Heart right ventricle (tissue), 16 donors: ENCODE measurements at regions not wholly inside any gene's neighbourhood (a gene's known extent, or its start where the extent isn't known, plus 50 kb on each side); places are given as distances from the start of the nearest gene placed in this dataset.

ENCODE experiments used
- ATAC-seq, 8 donors: fragments of 200-7000 bp; cut with Tn5 transposase; one replicate each; pipeline ENCODE4 v1.9.1; 2020; ENCODE audit warnings: mild to moderate bottlenecking in 8 of 8, moderate library complexity in 8 of 8, moderate number of reproducible peaks in 1 of 8
- DNase-seq, 2 donors: peaks; one replicate each; pipeline ENCODE4 v3.0.0-alpha.2; 2020
- H3K27ac ChIP-seq, 10 donors: fragments of 200-600 bp; sonication (generic) in 2 of 10; one replicate each; pipeline versions ENCODE4 v1.5.0 to v1.8.0; 2020 to 2022; ENCODE audit warnings: mild to moderate bottlenecking in 3 of 10
- H3K27me3 ChIP-seq, 7 donors: fragments of 200-600 bp; one replicate each; pipeline ENCODE4 v1.8.0; 2021 to 2022; ENCODE audit warnings: mild to moderate bottlenecking in 2 of 7
- H3K36me3 ChIP-seq, 9 donors: fragments of 200-600 bp; sonication (generic) in 1 of 9; one replicate each; pipeline versions ENCODE4 v1.5.0 to v1.8.0; 2020 to 2022; ENCODE audit warnings: mild to moderate bottlenecking in 2 of 9
- H3K4me1 ChIP-seq, 9 donors: fragments of 200-600 bp; sonication (generic) in 1 of 9; one replicate each; pipeline versions ENCODE4 v1.5.0 to v1.8.0; 2020 to 2022; ENCODE audit warnings: mild to moderate bottlenecking in 4 of 9
- H3K4me3 ChIP-seq, 10 donors: fragments of 200-600 bp; sonication (generic) in 2 of 10; one replicate each; pipeline versions ENCODE4 v1.5.0 to v1.8.0; 2020 to 2022; ENCODE audit warnings: mild to moderate bottlenecking in 7 of 10, moderate library complexity in 2 of 10
- H3K9me3 ChIP-seq, 11 donors: fragments of 200-600 bp in 10 of 11; sonication (generic) in 2 of 11; one replicate each; pipeline versions ENCODE4 v1.5.0 to v1.8.0; 2013 to 2022; ENCODE audit warnings: mild to moderate bottlenecking in 2 of 11, control low read depth in 1 of 11, moderate library complexity in 1 of 11
- WGBS, 2 donors: extraction: QIAGEN DNeasy Blood & Tissue Kit; methylation state at CpG; one replicate each; pipeline ENCODE4 v1.1.7; 2013; ENCODE audit warnings: inconsistent platforms in 1 of 2; 5-methylcytosine and 5-hydroxymethylcytosine counted together
- intact Hi-C, 10 donors: fragments of 100-400 bp; cut with DNase I; formaldehyde crosslinking; loops; one replicate each; pipeline versions ENCODE4 v1.11.1 to v1.14.2; 2022
- TF ChIP-seq, protein P1 (sequence below), 9 donors: fragments of 200-600 bp; sonication (generic) in 2 of 9; IDR thresholded peaks; one replicate each; pipeline versions ENCODE4 v1.5.0 to v1.8.0; 2021 to 2022; ENCODE audit warnings: antibody characterized with exemption in 9 of 9, mild to moderate bottlenecking in 5 of 9, moderate library complexity in 1 of 9
- donor health status: Arrhythmogenic right ventricular cardiomyopathy.
- donor health status: ischemic (EF 13 %, LVEDD 7.1; RV severe dilation, severe dysfunction).
- donor health status: healthy with polysubstance abuse.
- donor health status: DM: no; HTN: yes; CAD: no.
- donor health status: DM: no; HTN: no; CAD: no.
- donor health status: ischemic (EF 25% LVEDD 6.9; RV normal size, moderate dysfunction).
- donor health status: ischemic (EF 25% LVEDD 5.7; RV mildly dilated, moderate dysfunction).
- donor health status: healthy.
- donor health status: DM: yes; HTN: yes; CAD: no.
- donor health status: Ischemic cardiomyopathy.
- donor health status: ischemic (EF 35%, LVEDD 5.7; RV mildly dilated, moderate dysfunction).
- donor health status: nonischemic (EF 11% LVEDD 7.7; RV severe dilation, severe dysfunction).
- donor health status: DM: yes; HTN: yes; CAD: no.
- donor health status: PGD.
- donor health status: ischemic (EF 29% LVEDD 5.4; RV normal size, mild dysfunction).
- donor health status: nonischemic (EF 23%, LVEDD 6.1; RV moderate dilation, normal function).

DNA sequence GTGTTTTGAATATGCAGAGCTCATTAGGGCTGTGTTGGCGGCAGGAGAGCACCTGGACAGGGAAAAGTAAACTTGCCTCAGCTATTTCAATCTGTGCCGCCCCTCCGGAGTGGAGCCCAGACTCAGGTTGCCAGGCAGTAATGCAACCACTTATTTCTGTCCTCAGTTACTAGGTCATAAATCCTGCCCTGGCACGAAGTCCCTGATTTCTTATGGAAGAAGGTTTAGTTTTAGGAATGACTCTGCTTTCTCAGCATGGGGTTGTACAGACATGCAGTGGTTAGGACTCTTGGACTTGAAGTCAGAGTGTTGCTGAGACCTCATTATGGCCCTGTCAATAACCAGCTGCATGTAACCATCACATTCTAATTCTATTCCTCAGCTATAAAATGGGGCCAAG is 98.3 kb upstream of the FGGY start:
- DNase-seq: no peak
- intact Hi-C loops: no loop called here
- 75 to 79% methylated on average over 4 of the region's 4 CpGs for WGBS, 2 donors
- H3K9me3 ChIP-seq: peaks cover 0 to 7% (median 0%) of the 10 kb centered on the region in 11 donors
- TF ChIP-seq, protein P1, sequence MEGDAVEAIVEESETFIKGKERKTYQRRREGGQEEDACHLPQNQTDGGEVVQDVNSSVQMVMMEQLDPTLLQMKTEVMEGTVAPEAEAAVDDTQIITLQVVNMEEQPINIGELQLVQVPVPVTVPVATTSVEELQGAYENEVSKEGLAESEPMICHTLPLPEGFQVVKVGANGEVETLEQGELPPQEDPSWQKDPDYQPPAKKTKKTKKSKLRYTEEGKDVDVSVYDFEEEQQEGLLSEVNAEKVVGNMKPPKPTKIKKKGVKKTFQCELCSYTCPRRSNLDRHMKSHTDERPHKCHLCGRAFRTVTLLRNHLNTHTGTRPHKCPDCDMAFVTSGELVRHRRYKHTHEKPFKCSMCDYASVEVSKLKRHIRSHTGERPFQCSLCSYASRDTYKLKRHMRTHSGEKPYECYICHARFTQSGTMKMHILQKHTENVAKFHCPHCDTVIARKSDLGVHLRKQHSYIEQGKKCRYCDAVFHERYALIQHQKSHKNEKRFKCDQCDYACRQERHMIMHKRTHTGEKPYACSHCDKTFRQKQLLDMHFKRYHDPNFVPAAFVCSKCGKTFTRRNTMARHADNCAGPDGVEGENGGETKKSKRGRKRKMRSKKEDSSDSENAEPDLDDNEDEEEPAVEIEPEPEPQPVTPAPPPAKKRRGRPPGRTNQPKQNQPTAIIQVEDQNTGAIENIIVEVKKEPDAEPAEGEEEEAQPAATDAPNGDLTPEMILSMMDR (IDR thresholded peaks at IDR 0.05): no peak
- no peak for ATAC-seq
- H3K36me3 ChIP-seq: no peaks in the 10 kb centered on the region
- no peak overlapping the region for H3K27ac ChIP-seq
- peaks cover 0 to 14% (median 5%) of the 10 kb centered on the region in 9 donors for H3K4me1 ChIP-seq
- H3K27me3 ChIP-seq: no peaks in the 10 kb centered on the region
- H3K4me3 ChIP-seq: no peak overlapping the region

DNA sequence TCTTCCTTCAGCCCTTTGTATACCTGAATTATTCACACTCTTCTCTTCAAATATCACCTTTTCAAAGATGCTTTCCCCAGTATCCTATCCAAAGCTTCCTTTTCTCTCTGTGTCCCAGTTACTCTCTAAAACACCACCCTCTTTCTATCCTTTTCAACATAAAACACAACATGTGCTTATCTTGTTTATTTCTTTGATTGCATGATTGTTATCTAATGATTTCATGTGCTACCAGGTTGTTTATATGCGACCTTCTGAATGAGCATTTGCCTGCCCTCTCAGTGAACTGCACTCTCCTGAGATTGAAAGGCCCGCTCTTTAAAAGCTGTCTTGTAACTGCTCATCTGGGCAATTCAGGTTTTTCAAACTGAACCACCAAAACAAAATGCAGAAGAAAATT is 97.7 kb upstream of the FGGY start:
- Histone ChIP-seq H3K4me1 (peaks cover 0 to 20% (median 11%) of the 10 kb centered on the region in 9 donors), H3K27ac (no peak overlapping the region), H3K4me3 (no peak overlapping the region), H3K9me3 (peaks cover 0 to 1% (median 0%) of the 10 kb centered on the region in 11 donors), H3K27me3 (no peaks in the 10 kb centered on the region), H3K36me3 (no peaks in the 10 kb centered on the region)
- ATAC-seq: no peak
- intact Hi-C loops: no loop called here
- TF ChIP-seq, protein P1 (IDR thresholded peaks at IDR 0.05): no peak
- no peak for DNase-seq
- 95 to 98% methylated on average over 2 of the region's 2 CpGs for WGBS, 2 donors

DNA sequence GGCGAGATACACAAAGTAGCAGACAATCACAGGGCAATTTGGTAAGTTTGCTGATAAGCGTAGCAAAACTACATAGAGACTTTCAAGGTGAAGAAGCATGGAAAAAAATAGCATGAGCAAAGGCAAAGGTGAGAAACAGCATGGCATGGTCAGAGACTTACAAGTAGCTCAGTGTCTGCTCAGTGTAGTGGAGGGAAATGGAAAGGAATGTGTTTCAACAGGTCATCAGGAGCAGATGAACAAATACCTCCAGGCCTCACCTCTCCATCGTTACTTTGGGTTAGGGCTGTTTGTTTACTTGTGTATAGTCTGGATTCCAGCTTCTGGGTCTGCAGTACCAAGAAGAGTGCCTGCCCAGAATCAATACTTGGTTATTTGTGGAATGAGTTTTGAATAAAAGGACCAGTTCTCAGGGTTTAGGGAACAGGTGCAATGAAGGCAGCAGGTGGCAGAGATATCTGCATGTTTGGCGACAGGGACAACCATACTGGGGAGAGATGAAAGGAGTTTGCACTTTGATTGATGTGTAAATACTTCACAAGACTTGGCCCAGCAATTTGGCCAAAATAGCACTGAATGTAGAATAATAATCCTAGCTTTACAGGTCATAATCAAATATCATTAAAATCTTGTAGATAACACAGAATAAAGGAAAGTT is 97.0 kb upstream of the FGGY start:
- peaks cover 0 to 7% (median 3%) of the 10 kb centered on the region in 11 donors for H3K9me3 ChIP-seq
- WGBS, 2 donors: 94 to 95% methylated on average over 4 of the region's 4 CpGs
- TF ChIP-seq, protein P1 (IDR thresholded peaks at IDR 0.05): no peak
- no peak for DNase-seq
- H3K27ac ChIP-seq: no peak overlapping the region
- no peak for ATAC-seq
- peaks cover 0 to 22% (median 13%) of the 10 kb centered on the region in 9 donors for H3K4me1 ChIP-seq
- no peak overlapping the region for H3K4me3 ChIP-seq
- no peaks in the 10 kb centered on the region for H3K36me3 ChIP-seq
- intact Hi-C loops: loop anchor here in 1 of 10 donors (5.0 kb wide), 1 partner anchor 43 kb away; no protein-coding TSS in a partner anchor
- no peaks in the 10 kb centered on the region for H3K27me3 ChIP-seq

DNA sequence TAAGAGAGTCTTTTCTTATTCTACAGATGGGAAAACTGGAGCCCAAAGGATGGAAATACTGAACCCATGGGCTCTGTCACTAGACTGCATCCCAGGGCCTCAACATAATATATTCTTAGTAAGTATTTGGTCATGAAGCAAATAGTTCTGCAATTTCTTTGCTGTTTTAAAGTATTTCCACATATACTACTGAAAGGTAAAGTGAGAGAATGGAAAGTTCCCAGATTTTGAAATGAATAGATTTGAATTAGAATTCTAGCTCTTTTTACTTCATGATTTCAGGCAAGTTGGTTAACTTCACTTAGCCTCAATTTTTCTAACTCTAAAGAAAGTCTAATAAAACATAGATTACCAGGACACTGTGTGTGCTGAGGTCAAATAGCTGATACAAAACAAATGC is 95.6 kb upstream of the FGGY start:
- Histone ChIP-seq H3K27me3 (no peaks in the 10 kb centered on the region), H3K9me3 (peaks cover 0 to 13% (median 5%) of the 10 kb centered on the region in 11 donors), H3K36me3 (no peaks in the 10 kb centered on the region), H3K27ac (no peak overlapping the region), H3K4me1 (peaks cover 0 to 22% (median 13%) of the 10 kb centered on the region in 9 donors), H3K4me3 (no peak overlapping the region)
- intact Hi-C loops: loop anchor here in 1 of 10 donors (5.0 kb wide), 1 partner anchor 44 kb away; no protein-coding TSS in a partner anchor
- ATAC-seq (no peak), DNase-seq (no peak)
- TF ChIP-seq, protein P1 (IDR thresholded peaks at IDR 0.05): no peak
